ENCODE measurements at regions not wholly inside any gene's neighbourhood (a gene's known extent, or its start where the extent isn't known, plus 50 kb on each side); places are given as distances from the start of the nearest gene placed in this dataset.

DNA sequence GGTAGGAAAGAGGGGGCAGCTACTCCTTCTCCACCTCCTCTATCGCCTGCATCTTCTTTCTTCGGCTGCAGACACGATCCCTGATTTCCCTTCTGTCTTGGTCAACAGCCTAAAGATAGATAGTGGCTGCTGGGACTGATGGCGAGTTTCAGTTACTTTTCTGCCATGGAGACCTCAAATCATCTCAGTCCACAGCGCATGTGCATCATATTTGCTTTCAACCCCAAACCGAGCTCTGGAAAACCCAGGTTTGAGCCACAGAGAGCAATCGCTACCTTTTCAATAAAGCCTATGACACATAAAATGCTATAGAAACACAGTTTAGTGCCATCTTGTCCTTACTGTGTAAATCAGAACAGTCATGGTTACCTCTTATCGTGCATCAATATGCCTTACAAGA, 142.9 kb upstream of the IRF2BP2 start:
- no peak for DNase-seq (ENCODE audit: low spot score)

DNA sequence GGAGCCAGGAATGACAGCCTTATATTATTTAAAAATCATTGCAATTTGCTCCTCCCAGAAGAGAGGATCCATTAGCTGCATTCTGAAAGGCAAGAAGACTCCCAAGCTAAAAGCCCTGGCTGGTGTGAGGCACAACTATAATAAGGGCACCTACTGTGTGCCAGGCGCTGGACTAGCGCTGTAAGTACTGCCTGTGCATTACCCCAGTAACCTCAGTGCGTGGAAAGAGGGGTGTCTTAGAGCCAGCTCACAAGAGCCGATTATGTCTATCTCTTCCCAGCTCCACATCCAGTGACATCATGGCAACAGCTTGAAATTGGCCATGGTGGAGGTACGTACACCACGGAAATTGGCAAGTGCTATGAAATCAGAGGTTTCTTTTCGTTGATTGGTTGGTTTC, 141.7 kb upstream of the IRF2BP2 start:
- no peak for DNase-seq (ENCODE audit: low spot score)
- TF ChIP-seq, protein P1, sequence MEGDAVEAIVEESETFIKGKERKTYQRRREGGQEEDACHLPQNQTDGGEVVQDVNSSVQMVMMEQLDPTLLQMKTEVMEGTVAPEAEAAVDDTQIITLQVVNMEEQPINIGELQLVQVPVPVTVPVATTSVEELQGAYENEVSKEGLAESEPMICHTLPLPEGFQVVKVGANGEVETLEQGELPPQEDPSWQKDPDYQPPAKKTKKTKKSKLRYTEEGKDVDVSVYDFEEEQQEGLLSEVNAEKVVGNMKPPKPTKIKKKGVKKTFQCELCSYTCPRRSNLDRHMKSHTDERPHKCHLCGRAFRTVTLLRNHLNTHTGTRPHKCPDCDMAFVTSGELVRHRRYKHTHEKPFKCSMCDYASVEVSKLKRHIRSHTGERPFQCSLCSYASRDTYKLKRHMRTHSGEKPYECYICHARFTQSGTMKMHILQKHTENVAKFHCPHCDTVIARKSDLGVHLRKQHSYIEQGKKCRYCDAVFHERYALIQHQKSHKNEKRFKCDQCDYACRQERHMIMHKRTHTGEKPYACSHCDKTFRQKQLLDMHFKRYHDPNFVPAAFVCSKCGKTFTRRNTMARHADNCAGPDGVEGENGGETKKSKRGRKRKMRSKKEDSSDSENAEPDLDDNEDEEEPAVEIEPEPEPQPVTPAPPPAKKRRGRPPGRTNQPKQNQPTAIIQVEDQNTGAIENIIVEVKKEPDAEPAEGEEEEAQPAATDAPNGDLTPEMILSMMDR (IDR thresholded peaks at IDR 0.05; ENCODE audit: extremely low read depth, missing control alignments): no peak

More for the DNA sequence above, 142.9 kb upstream of the IRF2BP2 start:
- TF ChIP-seq, protein P1 (IDR thresholded peaks at IDR 0.05; ENCODE audit: extremely low read depth, missing control alignments): no peak

GRCh38 chr1:234750922-234751627, 141.1 kb upstream of the IRF2BP2 start:
- TF ChIP-seq, protein P1 (IDR thresholded peaks at IDR 0.05; ENCODE audit: extremely low read depth, missing control alignments): no peak
- DNase-seq (ENCODE audit: low spot score): no peak

GRCh38 chr1:234748713-234749112, 138.7 kb upstream of the IRF2BP2 start:
- DNase-seq (ENCODE audit: low spot score): no peak
- TF ChIP-seq, protein P1 (IDR thresholded peaks at IDR 0.05; ENCODE audit: extremely low read depth, missing control alignments): no peak

DNA sequence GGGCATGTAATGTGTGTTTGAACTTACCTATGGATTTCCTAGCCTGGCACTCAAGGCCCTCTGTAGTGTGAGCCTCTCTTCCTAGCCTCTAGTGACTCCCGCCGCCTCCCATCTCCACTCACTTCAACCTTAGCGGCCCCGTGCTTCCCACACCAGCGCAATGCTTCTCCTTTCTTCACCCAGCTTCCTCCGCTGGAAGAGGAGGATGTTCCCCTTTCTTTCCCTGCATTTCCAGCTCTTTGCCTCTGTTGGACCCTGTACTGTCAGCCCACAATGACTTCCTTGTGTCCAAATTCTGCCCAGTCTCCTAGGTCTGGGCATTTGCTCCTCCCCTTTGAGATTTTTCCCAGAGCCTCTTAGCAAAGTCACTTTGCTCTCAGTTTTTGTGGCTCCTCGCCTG, 138.1 kb upstream of the IRF2BP2 start:
- DNase-seq (ENCODE audit: low spot score): no peak
- TF ChIP-seq, protein P1 (IDR thresholded peaks at IDR 0.05; ENCODE audit: extremely low read depth, missing control alignments): no peak

DNA sequence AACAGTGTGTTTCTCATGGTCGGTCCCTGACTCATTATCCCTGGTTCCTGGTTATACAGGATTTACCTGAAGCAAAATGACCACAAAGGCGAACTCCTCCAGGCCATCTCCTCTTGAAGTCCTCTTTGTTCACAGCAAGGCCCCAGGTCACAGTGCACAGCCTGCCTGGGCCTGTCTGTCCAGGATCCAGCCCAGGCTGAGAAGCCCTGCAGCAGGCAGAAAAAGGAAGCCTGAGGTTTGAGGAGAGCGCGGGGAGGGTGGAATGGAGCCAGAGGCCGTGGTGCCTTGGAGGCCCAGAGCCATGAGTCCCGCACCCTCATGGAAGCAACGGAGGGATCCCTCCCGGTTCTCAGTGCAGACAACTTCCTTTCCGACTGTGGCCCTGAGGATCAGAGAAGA, 136.8 kb upstream of the IRF2BP2 start:
- TF ChIP-seq, protein P1 (IDR thresholded peaks at IDR 0.05; ENCODE audit: extremely low read depth, missing control alignments): no peak
- no peak for DNase-seq (ENCODE audit: low spot score)

GRCh38 chr1:234745844-234746797, 136.1 kb upstream of the IRF2BP2 start:
- TF ChIP-seq, protein P1 (IDR thresholded peaks at IDR 0.05; ENCODE audit: extremely low read depth, missing control alignments): no peak
- DNase-seq (ENCODE audit: low spot score): no peak
